GM19324 (cell line): ENCODE measurements at regions not wholly inside any gene's neighbourhood (a gene's known extent, or its start where the extent isn't known, plus 50 kb on each side); places are given as distances from the start of the nearest gene placed in this dataset.

Experiments
- ATAC-seq: cut with Tn5 transposase; IDR thresholded peaks from one replicate; pipeline ENCODE4 v1.9.1; 2021; ENCODE audit warnings: mild to moderate bottlenecking, moderate library complexity; ENCODE audit not compliant: unreplicated experiment, low FRiP score

DNA sequence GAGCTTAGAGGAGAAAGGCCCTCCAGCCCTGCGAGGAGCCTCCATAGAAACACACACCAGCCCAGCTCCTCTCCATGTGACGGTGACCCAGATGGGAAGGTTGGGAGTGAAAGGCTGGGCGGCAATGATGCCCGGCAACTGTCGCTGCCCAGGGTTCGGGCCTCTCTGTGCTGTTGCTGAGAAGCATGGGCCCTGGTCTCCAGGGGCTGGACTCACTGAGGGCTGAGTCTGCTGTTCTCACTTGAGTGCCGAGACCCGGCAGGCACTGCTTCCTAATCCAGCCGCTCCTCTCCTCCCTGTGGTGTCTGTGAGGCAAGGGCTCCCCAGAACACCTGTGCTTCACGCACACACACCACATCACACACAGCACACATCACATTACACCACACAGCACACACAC lies 493.6 kb downstream of the GADD45G start:
- no peak for ATAC-seq

DNA sequence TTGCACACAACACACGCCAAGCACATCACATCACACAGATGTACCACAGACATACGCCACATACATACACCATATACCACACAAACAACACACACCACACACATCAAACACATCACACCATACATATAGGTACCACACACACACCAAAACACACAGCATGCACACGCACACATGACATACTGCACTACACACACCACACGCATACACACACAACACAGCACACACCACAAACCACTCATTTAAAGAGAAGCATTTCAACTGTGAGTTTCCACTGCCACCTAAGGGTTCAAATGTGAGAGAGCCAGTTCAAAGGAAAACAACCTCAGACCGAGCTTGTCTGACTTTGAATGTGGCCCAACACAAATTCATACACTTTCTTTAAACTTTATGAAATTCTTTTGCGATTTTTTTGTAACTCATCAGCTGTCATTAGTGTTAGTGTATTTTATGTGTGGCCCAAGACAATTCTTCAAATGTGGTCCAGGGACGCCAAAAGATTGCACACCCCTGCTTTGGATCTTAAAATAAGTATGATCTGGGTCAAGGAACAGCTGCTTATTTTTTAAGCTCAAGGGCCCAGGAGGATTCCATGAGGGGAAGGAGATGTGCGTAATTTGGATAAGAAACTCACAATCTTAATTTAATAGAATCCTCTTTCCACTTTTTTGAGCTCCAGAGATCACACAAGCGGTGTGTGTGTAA lies 494.6 kb downstream of the GADD45G start:
- no peak for ATAC-seq

DNA sequence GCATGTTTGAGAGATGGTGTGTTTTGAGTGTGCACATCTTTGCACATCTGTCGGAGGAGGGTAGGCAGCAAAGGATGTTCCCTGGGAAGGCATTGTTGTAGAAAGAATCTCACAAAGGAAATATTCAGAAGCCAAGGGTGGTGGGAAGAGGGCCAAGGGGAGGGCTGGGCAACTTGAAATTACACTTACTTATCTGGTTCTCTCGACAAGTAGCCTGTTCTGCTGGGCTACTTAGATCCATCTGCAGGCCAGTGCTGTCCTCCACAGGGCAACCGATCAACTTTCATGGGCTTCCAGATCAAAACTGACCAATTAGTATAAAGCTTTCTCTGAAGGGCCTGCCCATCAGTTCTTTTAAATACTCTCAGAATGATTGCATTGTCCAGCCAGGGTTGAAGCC lies 495.2 kb downstream of the GADD45G start:
- no peak for ATAC-seq

DNA sequence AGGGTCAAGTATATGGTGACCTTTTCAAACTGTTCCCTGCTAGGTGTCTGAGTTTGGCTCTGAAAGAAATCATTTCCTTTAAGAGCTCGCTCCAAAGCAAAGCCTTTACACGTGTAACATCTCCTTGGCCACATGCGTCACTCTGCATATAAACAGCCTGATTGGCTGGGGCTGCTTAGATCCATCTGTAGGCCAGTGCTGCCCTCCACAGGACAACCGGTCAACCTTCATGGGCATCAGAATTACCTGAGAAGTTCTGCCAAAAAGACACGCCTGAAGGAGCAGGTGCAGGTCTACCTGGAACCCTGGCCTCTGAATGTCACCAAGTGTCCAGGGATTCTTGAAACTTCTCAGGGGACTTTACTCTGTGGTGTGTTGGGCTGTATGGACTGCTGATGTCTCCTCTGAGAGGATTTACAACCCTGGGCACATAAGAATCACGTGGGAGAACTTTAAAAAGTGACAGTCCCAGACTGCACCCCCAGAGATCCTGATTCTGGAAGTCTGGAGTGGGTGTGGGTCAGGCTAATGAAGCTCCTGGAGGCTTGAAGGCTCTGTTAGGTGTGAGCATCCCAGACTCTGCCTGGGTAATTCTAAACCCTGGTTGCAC lies 497.6 kb downstream of the GADD45G start:
- ATAC-seq = peak; percentile 75

GRCh38 chr9:90103771-90104170 lies 499.0 kb downstream of the GADD45G start:
- no peak for ATAC-seq

- no peak for ATAC-seq
Observed at GRCh38 chr9:90105773-90106172, 501.0 kb downstream of the GADD45G start.

GRCh38 chr9:90107040-90107725 lies 502.4 kb downstream of the GADD45G start:
- no peak for ATAC-seq

DNA sequence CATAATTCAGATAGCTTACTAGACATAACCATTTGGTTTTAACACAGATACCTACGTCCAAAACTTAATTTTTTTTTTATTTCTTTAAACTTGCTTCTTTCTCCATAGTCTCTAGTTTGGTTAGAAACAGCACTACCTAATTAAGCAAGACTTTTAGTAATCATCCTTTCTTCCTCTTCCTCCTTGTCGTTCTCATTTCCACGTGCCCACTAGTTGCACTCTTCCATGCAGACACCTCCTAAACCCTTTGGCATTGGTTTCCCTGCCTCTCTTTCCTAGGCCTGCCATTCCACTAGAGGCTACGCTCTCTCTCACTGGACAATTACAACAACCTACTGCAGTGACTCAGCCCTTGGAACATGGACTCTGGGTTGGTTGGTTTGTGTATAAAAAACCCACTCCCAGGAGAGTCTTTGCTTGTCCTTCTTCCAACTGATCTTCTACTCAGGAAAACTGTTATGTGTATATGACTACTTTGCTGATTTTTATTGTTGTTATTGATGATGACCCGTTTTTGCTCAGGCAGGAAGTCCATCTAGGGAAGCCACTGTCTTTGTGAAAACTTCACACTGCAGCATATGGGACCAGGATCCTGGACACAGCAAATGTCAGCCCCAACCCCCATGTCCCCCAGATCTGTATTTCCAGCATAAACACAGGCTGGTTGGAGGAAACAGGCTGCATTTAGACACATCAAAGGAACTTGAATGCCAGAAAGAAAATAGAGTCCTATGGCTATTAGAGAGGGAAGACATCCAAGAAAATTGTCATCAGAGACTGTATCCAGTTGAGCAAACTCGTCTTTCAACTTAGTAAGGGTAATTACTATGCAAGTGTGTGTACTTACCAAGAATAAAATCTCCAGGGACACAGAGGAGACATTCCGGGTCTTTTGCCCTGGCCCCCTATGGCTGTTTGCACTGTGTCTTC lies 503.2 kb downstream of the GADD45G start:
- ATAC-seq = no peak

DNA sequence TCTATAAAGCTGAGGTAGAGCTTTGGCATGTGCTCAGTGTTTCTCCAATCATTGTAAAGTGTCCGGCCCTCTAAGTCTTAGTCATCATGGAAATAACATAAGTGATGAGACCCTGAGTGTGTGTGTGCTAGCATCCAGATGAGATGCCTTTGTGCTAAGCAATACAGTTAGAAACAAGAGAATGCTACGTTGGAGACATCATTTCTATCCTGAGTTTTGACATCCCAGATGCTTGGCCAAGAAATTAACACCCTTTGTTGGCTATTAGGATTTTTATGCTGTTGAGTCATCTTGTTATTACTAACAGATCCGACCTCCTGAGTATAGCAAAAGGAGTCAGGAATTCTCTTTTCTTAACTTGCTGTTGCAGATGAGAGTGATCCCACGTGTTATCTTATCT lies 508.0 kb downstream of the GADD45G start:
- no peak for ATAC-seq

DNA sequence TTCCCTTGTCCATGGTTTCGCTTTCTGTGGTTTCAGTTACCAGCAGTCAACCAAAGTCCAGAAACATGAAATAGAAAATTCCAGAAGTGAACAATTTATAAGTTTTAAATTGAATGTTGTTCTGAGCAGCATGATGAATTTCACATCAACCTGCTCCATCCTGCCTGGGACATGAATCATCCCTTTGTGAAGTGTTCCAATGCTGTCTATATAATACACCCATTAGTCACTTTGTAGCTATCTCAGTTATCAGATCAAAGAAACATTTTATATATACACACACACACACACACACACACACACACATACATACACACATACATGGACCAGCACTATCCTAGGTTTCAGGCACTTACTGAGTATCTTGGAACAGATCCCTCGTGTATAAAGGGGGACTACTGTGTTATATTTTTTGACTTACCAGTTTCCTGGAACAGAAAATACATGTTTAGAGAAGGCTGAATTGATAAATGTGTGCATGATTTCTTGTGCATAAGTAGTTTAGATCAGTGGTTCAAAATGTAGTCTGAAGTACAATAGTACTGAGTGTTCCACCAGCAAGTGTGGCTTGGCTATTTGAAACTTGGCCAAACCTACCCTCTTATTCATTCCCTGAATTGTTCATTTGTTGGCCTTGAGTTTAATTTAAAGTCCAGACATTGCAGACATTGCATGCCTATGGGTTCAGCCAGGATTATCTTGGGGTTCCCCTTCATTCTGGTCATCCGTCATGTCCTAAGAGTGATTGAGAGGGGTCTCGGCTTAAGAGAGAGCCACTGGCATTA lies 510.0 kb downstream of the GADD45G start:
- no peak for ATAC-seq

- no peak for ATAC-seq
Observed at GRCh38 chr9:90121762-90122161, 517.0 kb downstream of the GADD45G start.

DNA sequence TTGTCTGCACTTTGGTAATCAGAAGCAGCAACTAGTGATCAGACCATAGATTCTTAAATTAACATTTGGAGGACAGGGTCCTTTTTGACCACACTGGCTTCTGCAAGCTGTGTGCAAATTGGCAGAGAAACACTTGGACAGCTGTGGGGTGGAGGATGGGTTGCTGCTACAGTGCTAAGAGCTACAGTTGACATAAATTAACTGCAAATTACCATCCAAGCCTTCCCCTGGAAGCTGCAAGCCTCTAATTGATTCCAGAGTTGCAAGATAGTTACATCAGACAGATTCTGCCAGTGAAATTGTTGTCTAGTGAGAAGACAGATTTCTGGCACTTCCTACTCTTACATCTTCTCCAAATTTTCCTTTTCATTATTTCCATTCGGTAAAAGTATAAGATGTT lies 517.7 kb downstream of the DIRAS2 start:
- ATAC-seq = no peak

DNA sequence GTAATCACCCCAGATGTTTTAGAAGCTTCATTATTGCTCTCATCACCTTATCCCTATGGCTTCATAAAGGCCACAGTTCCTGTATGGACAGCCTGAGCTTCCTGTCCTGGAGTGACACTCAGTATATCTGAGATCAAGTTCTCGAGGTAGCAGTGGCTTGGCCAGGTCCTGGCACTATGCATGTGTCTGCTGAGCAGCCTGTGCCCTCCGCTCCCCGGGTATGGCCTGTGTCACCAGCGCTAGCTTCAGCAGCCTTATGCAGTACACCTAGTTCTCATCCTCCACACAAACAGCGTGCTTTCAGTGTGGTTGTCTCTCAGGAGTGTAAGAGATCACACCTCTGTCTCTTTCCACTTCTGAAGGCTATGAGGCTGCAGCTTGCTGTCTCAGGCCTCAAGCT lies 514.7 kb downstream of the DIRAS2 start:
- no peak for ATAC-seq

DNA sequence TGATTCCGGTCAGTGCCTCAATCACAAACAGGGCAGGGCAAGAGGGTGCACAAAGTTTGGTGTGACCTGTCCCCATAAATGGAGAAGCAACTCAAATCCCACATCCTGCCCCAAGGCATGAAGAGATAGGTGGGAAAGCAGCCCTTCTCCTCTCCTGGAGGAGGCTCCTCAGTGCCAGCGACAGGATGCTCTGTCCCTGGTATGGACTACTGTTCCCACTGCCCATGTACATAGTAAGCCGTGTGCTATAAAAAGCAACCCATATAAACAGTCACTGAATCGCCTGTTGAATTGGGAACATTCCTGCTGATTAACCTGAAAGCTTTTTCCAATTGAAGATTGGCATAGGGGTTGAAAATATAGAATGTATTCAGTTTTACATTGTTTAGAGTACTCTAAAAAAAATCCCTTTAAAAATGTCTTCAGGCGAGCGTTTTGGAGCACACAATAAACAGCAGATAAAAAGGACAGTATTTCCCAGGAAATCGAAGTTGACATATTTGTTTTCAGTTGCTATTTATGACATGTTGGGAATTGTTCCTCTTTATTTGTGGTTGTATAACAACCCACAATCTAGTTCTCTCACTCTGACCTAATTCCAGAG lies 513.9 kb downstream of the DIRAS2 start:
- ATAC-seq = no peak

DNA sequence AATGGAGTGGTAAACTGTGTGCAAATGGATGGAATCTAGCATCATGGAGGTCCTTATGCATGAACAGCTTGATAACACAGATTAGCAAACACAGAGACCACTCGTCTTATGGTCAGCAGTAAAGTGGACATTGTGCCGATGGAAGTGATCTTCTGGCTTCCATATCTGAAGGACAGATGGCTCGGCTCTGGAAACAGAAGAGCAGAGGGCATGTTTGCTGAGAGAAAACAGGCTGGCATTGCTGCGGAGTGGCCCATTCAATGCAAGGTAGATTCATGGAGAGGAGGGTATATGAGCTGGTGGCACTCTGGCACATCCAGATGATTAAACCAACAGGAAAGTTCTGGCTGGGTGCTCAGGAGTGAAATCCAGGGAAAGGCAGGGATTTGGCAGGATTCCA lies 513.2 kb downstream of the DIRAS2 start:
- ATAC-seq = no peak

- no peak for ATAC-seq
Observed at GRCh38 chr9:90131568-90131967, 511.1 kb downstream of the DIRAS2 start.

GRCh38 chr9:90132866-90133265 lies 509.8 kb downstream of the DIRAS2 start:
- no peak for ATAC-seq

- ATAC-seq = no peak
Observed at GRCh38 chr9:90137801-90138200, 504.8 kb downstream of the DIRAS2 start.

- ATAC-seq = no peak
Observed at GRCh38 chr9:90140131-90140818, 502.3 kb downstream of the DIRAS2 start.
